ENCODE measurements at regions not wholly inside any gene's neighbourhood (a gene's known extent, or its start where the extent isn't known, plus 50 kb on each side); places are given as distances from the start of the nearest gene placed in this dataset.
A peak's percentile ranks its signal among the peaks of the same experiment; 100 is the strongest.
"Not testable (repeated sequence)": the region's sequence is repeated elsewhere in the genome, so short reads cannot be mapped to it uniquely, and the experiment has no call there.

DNA sequence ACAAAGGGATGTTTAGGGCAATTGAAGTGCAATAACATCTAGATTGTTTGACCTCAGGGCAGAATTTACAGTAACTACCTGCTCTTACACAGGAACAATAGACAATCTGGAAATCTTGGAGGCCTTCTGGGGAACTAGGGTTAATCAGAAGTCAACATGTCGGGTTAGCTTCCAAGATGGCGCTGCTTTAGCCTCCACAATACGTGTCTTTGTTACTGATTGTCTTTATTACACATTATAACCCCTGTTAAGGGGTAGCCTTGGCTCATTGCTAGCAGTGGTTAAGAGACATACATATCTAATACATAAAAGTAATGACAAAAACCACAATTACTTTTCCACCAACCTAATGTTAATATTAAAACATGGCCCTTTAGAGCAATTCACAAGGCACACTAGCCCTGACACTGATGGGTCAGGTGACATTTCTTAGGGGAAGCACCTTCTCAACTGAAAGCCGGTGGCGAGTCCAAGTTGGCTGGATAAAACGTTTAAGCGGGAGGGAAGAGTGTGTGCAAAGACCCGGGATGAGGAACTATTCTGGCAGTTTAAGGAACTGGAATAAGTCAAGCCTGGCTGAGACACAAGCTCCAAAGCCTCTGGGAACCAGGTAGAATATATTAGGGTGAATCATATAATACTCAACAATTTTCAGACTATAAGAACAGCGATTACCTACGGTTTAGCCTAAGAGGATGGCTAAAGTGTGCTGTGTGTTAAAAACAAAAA, 236.9 kb downstream of the BCAS1 start:
- DNase-seq: no peak

DNA sequence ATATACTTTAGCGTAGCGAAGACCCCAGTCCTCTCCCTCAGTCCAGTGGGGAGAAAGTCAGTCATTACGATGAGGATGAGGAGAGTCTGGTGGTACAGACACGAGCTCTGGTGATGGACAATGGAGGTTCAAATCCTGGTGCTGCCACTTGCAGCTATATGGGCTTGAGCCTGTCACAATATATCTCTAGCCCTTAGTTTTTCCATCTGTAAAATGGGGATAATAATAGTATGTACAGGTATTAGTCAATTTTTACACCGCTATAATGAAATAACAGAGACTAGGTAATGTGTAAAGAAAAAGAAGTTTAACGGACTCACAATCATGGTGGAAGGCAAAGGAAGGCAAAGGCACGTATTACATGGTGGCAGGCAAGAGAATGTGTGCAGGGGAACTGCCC, 237.9 kb downstream of the BCAS1 start:
- no peak for DNase-seq

DNA sequence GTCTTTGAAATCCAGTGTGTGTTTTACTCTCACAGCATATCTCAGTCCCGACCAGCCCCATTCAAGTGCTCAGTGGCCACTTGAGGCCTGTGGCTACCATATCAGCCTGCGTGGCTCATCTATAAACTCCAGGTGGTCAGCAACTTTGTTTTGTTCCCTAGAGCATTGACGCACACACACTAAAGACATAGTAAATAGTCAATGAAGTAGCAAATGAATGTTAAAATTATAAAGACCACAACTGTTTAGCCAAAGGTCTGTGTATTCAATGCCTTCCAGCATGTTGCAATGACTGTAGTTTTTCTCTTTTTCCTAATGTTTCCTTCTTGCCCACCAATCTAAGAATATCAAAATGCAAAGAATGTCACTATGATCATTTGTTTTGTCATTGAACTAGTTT, 238.2 kb upstream of the ZNF217 start:
- DNase-seq: no peak

DNA sequence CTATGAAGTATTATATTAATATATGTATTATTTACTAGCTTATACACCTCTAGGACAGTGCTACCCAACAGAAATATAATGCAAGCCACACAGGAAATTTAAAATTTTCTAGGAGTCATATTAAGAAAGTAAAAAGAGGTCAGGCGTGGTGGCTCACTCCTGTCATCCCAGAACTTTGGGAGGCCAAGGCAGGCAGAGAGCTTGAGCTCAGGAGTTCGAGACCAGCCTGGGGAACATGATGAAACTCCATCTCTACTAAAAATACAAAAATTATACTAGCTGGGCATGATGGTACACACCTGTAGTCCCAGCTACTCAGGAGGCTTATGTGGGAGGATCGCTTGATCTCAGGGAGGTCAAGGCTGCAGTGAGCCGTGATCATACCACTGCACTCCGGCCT, 237.6 kb upstream of the ZNF217 start:
- no peak for DNase-seq

DNA sequence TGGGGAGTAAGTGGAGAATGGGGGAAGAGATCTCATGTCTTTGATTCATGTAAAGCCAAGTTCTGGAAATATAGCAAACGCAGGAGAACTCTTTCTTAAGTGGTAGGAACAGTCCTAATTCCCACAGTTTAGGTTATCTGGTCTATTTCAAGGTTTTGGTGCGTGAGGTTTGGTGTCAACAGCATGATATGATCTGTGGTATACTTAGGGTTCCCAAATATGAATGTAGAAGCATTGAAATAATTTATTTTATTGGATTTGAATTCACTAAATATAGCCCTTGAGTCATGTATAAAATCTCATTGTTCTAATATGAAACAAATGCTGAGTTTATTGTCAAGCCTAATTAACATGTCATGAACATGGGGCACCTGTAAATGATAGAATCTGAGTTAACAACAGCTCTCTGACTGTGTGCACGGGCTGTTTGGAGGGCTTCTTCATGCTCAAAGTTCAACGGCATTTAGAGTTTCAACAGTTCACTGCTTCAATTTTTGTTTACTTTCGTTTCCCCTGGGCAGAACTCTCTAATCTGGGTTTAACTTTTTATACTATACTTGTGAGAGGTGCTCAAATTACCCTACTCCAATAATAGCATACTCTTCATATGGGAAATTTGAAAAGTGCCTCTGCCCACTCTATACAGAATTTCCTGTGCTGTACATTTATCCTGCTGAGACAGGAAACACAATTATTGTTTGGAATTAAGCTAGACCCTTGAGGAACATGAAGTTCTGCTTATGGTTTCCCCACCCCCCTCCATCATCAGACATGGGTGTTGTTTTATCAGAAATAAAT, 236.3 kb upstream of the ZNF217 start:
- DNase-seq: no peak

DNA sequence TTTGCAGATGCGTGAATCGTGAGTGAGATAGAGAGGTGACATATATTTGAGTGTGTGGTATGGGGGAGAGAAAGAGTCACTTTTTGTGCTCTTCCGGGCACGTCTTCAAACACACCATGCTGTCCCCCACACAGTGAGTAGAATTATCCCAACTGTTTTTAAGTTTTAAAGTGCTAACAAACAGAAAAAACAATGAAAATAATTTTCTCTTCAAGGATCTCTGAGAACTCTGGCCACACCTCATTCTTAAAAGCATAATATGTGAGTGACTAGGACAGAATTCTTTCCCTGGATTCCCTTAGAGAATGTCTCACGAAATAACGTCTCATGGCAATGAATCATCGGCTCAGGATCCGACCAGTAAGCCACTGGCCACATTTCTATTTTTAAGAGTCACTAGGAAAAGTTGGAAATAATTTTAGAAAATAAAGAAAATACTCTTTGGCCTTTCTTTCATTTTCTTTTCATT, 235.7 kb upstream of the ZNF217 start:
- DNase-seq: no peak

DNA sequence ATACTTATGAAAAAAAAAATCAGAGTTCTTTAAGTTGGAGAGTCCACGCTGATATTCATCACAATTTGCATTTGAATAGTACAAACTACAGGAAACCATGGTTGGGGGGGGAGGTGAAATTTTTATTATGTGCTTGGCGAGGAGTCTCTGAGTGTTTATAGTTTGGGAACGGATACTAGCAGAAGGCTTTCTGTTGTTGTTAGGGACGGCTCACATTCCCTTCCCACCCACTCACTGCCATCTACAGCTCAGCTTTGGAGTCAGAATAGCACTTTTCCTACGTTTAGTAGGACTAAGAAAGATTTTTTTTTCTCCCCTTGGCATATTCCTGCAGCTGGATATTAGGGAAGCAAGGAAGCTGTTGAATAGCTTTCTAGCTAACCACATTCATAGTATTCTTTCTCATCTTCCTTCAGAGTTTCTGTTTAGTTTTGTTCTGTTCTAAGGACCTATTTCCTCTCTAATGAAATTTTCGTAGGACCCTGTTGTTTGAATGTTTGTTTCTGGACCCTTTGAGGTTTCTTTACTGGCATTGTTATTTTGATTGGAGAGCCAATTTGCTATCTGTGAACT, 235.1 kb upstream of the ZNF217 start:
- peak; percentile 9 for DNase-seq

DNA sequence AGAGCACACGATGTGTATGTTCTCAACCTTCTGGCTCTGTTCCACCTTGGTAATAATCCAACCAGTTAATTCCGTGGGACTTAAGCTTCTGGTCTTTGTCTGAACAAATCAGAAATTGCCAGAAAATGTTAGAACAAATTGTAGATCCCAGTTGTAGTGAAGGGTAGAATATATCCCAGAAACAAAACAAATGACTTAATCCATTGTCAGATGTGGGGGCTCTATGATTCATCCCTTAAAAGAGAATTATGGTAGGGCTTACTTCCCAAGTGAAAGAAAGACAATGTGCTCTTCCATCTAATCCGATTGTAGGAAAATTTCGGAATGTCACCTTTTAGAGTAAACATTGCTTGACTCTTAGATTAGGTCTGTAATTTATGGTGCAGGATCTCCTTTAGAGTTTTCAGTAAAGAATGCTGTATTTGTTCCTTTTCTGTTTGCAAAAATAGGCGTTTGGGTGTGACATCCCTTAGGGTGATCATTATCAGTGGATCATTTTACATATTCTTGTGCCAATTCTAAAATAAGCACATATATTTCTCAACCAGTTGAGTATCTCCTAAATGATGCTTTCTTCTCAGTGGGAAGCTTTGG, 234.5 kb upstream of the ZNF217 start:
- no peak for DNase-seq

DNA sequence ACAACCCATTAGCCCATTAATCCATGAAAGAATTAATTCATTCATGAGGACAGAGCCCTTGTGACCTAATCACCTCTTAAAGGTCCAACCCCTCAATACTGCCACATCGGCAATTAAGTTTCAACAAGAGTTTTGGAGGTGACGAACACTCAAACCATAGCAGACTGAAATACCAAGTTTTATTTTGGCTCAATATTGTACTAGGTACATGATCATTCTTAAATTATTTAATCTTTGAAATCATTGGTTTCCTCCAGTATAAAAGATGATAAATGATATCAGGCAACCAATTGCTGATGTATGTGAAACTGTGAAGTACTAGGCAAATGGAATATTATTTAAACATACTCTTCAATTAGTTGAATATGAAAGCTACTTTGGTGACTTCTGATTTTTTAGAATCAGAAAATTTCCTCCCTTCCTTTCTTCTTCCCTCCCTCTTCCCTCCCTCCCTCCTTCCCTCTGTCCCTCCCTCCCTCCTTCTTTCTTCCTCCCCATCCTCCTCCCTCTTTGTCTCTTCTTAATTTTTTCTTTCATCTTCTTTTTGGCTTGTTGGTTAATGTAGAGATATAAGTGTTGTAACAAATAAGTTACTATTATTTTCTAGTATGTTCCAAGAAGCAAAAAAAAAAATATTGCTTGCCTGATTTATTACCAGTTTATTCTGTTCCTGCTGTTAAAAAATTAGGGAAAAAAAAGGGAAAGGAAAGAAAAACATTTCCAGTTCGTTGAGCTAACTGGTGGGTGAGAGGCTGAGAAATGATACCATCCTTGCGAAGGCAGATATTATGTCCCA, 233.9 kb upstream of the ZNF217 start:
- DNase-seq: no peak

DNA sequence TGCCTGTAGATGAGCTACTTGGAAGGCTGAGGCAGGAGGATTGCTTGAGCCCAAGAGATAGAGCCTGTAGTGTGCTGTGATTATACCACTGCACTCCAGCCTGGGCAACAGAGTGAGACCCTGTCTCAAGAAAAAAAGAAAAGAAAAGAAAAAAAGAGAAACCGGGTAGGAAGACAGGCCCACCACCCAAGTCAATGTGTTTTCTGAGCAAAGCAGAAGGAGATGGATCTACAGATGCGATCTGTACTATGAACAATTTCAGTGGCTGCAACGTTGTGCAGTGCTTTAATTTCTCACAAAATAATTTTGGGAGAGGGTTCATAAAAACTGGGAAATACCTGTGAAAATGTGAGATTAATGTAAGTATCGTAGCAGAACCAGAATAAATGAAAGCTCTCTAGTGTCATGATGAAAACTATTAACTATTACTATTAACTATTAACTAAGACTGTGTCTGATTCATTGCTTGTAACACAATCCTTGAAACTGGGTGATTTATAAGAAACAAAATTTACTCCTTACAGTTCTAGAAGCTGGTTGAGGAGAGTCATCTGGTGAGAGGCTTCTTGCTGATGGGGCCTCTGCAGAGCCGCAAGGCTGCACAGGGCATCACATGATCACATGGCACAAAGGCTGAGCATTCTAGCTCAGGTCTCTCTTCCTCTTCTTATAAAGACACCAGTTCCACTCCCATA, 233.1 kb upstream of the ZNF217 start:
- DNase-seq: no peak

DNA sequence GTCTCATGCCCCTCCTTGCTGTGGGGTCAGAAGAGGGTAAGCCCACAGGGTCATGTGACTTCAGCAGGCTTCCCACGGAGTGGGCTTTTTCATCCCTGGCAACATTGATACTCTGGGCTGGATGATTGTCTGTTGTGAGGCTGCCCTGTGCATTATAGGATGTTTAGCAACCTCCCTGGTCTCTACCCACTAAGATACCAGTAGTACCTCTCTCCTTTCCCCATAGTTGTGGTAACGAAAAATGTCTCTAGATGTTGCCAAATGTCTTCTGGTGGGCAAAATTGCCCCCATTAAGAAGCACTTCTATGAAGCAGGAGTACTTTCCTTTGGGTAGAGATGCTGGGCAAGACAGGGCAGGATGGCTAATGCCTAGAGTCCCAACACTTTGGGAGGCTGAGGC, 232.5 kb upstream of the ZNF217 start:
- DNase-seq: no peak

DNA sequence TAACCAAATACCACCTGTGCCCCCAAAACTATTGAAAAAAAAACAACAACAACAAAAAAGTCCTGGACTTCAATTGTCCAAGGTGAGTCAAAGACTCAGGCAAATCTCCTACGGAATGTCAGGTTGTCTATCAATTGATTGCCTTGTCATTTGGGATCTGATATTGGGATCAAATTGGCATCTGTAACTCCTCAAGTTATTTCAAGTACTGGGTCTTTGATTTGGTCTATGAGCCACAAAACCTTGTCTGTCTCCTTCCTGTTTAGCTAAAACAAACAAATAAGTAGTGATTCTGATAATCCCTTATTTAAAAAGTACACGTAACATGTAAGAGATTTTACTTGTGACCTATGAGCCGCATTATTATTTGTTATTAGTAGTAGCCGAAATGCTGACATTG, 231.6 kb upstream of the ZNF217 start:
- DNase-seq: no peak

DNA sequence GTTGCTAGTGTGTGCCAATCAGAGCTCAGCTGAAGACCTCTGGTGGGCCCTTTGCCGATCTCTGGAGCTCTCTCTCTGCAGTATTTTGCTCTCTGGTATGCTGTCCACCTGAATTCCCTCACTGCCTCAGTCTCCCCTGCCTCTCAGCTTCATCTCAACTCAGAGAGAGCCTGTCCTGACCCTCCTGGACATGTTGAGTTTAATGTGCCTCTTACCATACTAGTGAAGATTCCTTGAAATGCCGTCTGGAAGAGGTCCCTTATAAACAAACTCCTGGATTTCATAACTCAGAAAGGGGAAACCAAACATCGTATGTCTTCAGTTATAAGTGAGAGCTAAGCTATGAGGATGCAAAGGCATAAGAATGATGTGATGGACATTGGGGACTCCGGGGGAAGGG, 231.1 kb upstream of the ZNF217 start:
- DNase-seq: no peak

DNA sequence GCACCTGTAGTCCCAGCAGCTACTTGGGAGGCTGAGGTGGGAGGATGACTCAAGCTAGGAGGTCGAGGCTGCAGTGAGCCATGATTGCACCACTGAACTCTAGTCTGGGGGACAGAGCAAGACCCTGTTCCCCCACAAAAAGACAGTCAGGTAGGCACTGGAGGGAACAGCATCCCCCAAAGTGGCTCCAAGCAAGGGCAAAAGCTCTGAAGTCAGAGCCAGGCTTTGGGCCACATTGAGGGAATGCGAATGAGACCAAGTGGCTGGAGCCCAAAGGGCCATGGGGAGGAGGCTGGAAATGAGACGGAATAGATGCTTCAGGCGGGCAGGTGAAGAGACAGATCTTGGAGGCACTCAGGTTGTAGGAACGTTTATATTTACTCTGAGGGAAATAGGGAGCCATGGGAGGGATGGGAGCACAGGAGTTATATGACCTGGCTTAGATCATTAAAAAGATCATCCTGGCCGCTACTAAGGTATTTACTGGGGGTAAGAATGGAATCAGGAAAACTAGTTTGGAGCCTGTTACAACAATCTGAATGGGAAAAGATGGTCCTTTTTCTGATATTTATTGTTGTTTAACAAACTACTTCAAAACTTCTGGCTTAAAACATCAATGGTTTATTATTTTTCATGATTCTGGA, 229.6 kb upstream of the ZNF217 start:
- DNase-seq: no peak

DNA sequence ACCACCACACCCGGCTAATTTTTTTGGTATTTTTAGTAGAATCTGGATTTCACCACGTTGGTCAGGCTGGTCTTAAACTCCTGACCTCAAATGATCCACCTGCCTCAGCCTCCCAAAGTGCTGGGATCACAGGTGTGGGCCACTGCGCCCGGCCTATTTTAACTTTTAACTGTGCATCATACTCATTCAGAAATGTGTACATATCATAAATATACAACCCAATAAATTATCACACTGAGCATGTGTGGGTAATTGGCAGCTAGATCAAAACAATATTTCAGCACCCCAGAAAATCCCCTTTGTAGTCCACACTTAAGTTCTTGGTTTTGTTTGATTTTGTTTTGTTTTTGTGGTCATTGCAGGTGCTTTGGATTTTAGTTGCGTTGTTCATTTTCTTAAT, 228.9 kb upstream of the ZNF217 start:
- no peak for DNase-seq

DNA sequence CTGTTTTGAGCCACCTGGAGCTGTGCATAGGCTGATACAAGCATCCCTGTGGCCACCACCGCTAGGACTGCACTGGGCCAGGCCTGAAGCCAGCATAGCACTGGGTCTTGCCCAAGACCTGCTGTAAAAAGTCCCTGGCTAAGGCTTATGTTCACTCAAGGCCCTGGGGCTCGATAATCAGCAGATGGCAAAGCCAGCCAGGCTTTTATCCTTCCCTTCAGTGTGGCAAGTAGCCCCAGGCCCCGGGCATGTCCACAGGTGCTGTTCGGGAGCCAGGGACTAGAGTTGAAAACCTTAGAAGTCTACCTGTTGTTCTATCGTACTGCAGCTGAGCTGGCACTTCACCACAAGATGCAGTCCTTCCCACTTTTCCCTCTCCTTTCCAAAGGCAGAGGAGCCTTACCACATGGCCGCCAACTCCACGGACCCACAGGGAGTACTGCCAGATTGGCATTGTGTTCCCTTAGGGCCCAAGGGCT, 226.4 kb upstream of the ZNF217 start:
- DNase-seq: no peak

DNA sequence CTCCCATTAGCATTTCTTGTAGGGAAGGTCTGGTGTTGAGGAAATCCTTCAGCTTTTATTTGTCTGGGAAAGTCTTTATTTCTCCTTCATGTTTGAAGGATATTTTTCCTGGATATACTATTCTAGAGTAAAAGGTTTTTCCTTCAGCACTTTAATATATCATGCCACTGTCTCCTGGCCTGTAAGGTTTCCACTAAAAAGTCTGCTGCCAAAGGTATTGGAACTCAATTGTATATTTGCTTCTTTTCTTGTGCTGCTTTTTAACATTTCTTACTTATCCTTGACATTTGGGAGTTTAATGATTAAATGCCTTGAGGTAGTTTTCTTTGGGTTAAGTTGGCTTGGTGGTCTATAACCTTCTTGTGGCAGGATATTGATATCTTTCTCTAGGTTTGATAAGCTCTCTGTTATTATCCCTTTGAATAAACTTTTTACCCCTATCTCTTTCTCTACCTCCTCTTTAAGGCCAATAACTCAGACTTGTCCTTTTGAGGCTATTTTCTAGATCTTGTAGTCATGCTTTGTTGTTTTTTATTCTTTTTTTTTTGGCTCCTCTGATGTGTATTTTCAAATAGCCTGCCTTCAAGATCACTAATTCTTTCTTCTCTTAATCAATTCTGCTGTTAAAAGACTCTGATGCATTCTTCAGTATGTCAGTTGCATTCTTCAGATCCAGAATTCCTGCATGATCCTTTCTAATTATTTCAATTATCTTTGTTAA, 225.0 kb upstream of the ZNF217 start:
- DNase-seq: no peak

DNA sequence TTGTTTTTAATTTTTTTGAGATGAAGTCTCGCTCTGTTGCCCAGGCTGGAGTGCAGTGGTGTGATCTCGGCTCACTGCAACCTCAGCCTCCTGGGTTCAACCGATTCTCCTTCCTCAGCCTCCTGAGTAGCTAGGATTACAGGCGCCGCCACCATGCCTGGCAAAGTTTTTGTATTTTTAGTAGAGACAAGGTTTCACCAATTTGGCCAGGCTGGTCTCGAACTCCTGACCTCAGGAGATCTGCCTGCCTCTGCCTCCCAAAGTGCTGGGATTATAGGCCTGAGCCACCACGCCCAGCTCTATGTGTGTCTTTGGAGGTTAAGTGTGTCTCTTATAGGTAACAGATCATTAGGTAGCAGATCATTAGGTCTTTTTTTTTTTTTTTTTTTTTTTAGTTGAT, 223.9 kb upstream of the ZNF217 start:
- not testable (repeated sequence) for DNase-seq

DNA sequence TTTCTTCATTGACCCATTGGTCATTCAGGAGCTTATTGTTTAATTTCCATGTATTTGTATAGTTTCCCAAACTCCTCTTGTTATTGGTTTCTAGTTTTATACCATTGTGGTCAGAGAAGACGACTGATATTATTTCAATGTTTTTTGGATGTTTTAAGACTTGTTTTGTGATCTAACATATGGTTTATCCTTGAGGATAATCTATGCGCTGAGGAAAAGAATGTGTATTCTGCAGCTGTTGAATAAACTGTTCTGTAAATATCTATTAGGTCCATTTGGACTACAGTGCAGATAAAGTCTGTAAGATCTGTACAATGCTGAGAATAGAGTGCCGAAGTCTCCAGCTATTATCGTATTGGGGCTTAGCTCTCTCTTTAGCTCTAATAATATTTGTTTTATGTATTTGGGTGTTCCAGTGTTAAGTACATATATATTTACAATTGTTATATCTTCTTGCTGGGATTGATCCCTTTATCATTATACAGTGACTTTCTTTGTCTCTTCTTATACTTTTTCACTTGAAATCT, 223.3 kb upstream of the ZNF217 start:
- no peak for DNase-seq

DNA sequence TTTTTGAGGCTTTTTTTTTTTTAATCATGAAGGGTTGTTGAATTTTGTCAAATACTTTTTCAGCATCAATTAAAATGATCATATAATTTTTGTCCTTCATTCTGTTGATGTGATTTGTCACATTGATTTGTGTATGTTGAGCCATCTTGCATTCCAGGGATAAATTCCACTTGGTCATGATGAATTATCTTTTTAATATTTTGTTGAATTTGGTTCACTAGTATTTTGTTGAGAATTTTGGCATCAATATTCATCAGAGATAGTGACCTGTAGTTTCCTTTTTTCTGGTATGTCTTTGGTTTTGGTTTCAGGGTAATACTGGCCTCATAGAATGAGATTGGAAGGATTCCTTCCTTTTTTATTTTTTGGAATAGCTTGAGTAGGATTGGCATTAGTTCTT, 221.9 kb upstream of the ZNF217 start:
- no peak for DNase-seq

DNA sequence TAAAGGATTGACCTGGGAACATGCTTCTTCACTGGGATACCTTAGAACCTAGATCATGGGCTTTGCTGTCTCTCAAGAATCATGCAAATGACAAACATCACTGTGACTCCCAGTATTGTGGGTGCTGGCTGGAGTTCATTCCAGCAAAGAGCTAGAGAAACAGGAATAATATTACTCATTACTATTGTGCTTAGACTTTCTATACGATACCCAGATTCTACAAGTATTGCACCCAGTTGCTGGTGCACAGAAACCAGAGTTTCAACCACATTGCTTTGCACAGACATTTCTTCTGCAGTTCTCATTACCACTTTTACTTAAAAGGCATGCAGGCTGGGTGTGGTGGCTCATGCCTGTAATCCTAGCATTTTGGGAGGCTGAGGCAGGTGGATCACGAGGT, 220.4 kb upstream of the ZNF217 start:
- DNase-seq: no peak
